Stimulated activated CD8-positive, alpha-beta memory T cell treated with anti-CD3 and anti-CD28 coated beads, Interleukin-15, amount 100 ng/mL, for 1 hour (primary cell): ENCODE measurements at regions not wholly inside any gene's neighbourhood (a gene's known extent, or its start where the extent isn't known, plus 50 kb on each side); places are given as distances from the start of the nearest gene placed in this dataset.

Source experiments
- DNase-seq: peaks from one replicate; pipeline ENCODE4 v3.0.0-alpha.2; 2020; ENCODE audit warnings: low read depth

DNA sequence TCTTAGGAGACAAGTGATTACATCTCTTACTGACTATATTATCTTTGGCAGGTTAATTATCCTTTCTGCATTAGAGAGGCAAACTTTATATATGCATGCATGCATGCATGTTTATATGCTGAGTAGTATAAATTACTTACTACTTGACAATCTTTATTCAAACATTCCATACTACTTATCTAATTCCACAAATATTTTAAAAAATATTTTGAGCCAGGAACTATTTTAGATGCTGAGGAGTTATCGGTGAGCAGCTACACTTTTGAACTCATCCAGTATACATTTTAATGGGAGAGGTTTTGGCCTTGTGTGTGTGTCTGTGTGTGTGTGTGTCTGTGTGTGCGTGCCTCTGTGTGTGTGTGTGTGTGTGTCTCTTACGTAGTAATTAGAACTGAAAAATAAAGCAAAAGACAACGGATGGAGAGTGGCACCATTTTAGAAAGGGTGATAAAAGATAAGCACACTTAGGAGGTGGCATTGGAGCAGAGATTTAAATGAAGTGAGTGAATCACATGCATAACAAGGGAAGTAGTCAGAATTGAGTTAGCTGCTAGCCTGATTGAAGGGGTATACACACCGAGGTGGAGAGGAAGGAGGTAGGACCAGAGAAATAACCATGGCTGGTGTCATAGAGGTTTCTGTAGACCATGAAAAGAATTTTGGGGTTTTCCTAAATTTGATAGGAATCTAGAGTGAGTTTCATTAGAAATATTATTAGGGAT, 1488.4 kb downstream of the MRPL39 start:
- no peak for DNase-seq

DNA sequence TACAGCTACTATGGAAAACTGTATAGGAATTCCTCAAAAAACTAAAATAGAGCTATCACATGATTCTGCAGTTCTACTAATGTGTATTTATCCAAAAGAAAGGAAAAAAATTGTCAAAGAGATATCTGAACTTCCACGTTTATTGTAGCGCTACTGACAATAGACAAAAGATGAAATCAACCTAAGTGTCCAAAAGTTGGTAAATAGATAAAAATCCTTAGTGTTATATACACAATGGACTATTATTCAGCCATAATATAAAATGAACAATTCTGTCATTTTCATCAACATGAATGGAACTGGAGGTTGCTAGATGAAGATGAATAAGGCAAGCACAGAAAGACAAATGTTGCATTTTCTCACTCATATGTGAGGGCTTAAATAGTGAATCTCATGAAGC, 1492.1 kb downstream of the MRPL39 start:
- no peak for DNase-seq

DNA sequence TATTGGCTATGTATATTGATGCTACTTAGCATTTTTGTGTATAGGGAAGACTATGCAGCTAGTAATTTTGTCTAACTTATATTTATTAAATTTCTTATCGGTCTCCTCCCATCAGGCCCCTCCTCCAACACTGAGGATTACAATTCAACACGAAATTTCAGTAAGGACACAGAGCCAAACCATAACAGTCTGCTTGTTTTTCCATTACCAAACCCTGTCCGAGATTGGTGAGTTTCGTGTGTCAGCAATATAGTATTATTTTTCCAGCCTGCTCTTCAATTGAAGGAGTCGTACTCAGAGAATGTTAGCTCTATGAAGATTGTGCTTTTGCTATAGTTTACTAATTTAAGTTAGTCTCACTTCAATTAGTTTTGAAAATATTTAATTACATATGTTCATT, 1495.3 kb downstream of the MRPL39 start:
- no peak for DNase-seq

DNA sequence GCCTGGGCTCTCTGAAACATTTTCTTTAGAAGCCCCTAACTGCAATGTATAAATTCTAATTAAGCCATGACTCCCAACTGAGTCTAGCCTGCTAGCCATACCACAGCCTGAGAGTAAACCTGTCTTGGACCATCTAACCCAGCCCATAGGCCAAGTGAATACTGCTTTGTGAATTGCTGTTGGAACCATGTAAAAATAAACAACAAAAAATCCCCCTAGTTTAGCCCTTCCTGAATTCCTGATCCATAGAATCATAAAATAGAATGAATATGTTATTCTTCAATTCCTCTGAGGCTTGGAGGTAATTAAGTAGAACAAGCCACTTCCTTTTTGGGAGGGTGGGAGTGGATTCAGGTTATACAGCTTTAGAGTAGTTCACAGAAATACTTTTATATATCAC, 1496.4 kb downstream of the MRPL39 start:
- no peak for DNase-seq

DNA sequence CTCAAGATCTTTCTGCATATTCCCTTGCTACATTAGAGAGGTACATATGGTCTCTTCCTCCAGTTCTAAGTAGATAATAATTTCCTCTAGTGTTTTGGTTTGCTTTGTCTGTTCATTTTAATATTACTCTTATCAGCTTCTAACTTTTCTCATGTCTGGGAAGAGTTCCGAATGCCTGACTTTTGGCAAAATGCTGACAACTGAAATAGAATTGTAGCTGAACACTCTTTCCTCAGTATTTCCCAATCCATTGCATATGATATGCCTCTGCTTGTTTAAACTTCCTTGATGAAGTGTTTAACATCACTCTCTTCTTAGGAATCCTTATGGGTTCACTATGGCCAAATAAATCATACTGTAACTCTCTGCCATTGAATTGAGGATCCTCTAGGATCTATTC, 1510.1 kb downstream of the MRPL39 start:
- no peak for DNase-seq

DNA sequence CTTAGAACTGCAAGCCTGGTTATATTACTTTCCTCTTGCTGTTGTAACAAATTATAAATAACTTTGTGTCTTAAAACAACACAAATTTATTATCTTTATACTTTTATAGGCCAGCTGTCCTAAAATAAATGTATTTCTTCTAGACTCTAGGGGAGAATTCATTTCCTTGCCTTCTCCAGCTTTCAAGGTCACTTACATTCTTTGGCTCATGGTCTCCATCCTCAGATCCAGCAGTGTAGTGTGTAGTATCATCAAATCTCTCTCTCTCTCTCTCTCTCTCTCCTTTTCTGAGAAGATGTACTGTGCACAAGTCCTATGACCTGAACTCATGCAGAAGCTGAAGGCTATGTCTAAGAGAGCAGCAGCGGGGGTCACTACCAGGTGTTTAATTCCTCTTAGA, 1510.6 kb downstream of the MRPL39 start:
- no peak for DNase-seq

DNA sequence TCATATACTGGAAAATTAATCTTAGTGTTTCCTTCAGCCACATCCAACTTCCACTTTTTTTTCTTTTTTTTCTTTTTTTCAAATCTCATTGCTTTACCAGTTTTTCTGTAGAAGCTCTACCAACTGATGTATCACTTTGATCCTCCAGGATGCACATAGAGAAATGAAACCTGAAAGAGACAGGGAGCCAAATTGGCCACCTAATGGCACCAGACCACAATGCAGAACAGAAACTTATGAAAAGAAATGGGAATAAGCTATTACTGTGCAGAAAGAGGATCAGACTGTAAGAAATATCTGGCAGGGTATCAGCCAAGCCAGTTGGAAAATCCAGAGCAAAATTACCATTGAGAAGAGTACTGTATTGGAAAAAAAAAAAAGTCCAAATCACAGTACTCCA, 1514.2 kb downstream of the MRPL39 start:
- DNase-seq: no peak

DNA sequence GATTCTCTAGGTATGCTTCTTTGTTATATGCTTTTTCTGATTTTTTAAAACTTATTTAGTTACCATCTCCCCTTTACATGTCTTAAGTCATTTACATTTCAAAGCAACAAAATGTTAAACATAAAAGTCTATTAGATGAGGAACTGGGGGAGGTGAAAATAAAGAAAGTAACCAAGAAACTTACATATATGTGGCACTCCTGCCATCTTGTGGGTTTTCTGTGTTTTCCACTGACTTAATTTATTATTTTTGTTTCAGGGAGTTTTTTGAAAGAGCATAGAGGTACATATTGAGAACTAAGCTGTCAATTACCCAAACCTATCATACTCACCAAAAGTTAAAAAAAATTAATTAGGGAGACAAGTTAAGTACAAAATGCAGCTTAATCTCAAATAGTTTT, 1531.1 kb downstream of the MRPL39 start:
- DNase-seq: no peak

DNA sequence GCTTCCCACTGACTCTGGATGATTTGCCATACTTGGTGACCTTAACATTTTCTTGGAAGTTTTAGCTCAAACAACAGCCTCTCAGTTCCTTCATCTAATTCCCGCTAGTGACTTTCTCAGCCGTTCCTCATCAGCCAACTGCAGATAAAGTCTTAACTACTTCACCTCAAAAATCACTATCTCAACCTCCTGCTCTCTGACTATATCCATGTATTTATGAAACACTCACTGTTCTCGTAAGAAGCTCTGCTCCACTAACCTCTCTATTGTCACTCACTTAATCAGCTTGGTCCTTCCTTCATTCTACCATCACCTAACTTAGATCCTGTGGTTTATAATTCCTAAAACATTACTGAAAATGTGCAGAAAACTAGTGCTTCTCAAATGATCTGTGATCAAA, 1551.6 kb downstream of the MRPL39 start:
- no peak for DNase-seq

DNA sequence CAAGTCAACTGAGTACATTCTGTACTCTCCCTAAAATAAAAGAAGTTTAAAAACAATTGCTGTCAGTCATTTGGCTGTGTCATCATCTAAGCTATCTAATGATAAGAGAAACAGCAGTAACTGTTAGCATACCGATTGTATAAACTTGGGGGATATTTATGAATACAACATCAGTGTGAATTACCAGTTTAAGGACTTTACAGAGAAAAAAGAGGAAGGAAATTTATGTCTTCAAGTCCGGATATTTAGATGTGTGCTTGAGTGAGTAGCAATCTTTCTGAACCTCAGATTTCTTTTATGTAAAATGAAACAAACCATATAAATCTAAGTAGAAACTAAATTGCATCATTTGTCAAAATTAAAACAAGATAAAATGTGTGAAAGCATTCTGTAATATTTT, 1557.0 kb downstream of the MRPL39 start:
- DNase-seq: no peak

DNA sequence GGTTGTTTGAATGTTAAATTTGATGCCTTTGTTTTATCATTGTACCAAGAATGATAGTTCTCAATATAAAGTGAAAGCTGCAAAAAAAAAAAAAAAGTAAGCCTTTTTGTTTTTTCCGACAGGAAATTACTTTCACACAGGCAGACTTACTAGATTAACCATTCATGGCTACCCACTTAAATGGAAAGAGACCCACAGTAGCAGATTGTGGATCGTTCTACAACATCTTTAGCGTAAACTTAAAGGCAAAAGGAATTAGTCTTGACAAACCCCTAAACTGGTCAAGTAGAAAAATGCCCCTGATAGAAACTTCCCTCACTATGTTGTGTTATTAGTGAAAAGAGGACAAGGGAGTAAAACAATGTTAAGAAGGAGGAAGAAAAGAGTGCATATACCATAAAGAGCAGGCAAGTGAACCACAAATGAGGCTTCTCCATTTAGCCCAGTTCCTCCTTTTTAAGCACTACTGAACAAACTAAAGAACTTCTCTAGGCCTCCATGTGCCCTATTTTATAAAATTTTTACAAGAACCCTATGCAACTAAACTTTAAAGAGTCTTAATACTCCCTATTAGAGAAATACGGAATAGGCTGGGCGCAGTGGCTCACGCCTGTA, 1560.3 kb downstream of the MRPL39 start:
- no peak for DNase-seq

DNA sequence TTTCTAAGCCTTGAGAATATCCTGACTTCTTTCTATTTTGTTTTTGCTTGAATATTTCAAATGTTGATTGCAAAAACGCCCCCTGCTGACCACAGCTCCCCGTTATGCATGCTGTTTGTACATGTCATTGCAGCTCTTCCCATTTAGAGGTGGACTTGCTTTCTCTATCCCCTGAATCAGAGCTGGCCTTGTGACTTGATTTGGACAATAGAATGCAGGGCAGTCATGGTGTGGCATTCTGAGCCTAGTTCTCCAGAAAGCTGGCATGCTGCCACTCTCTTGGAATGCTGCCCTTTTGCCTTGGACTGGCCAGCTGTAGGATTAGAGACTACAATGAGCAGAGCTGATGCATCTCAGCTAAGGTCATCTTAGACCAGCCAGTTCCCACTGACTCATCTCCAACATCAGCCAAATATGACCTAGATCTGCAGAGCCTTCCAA, 1561.5 kb downstream of the MRPL39 start:
- DNase-seq: no peak

DNA sequence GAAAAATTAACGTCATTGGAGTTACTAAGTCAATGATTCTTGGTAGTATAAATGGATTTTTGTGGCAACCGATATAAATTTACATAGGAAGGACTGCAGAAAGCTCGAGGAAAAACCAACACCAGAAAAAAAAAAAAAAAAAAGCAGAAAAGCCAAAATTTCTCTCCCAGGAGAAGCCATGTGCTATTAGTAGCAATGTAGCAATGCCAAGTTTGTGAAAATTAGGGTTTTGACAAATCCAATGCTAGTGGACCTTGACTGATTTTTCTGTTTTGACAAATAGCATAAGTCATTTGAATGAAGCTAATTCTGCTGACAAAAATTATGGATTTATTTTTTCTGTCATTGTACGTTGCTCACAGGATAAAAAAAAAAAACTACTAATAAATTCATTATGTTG, 1561.9 kb downstream of the MRPL39 start:
- no peak for DNase-seq

DNA sequence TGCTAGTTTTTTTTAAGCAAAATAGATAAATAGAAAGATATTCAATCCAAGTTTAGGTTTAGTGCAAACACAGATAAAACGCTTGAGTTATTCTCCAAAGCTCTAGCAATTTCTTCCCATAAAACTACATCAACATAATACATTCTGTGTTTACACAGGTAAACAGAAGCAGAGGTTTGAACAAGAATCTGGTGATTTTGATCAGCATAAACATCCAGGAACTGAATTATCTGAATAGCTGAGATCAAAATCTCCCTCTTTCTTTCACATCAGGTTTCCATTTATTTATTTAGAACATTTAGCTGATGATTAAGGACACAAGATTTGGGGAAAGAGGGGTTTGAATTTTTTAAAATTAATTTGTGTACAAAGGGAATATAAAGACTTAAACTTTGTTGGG, 1564.6 kb downstream of the MRPL39 start:
- no peak for DNase-seq

DNA sequence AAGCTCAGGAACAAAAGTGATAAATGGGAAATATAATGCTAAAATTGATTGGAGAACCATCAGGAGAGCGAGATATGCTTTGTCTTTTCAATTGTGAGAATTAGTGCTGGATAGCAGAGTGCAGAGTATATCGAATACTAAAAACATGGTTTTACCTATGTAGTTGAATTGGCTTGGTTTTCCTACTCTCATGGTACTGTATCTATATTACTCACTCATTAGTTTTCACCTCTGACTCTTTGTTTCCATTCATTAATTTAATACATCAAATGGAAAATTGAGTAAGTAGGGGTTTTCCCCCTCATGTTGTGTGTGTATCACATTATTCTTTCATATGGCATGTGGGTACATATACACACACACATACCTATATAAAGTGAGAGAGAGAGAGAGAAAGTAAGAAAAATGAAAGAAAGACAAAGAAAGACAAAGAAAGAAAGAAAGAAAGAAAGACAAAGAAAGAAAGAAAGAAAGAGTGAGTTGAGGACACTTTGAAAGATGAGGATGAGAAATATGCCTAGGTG, 1574.5 kb downstream of the MRPL39 start:
- DNase-seq: no peak

DNA sequence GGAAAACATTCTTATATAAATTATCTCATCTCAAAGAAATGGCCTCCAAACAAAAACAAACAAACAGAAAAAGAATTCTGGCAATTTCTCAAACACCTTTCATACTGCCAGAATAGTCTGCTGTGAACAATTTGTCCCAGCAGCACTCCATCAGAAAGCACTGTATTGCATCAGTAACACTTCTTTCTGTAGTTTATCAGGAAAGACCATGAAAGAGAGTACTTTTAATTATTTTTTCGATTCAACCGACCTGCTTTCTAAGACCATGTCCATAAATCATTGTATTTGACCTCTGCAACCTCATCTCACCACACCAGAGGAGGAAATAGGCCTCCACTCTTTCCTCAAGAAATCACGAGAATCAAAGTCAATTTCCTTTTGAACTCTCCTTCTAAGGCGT, 1579.9 kb downstream of the MRPL39 start:
- no peak for DNase-seq

DNA sequence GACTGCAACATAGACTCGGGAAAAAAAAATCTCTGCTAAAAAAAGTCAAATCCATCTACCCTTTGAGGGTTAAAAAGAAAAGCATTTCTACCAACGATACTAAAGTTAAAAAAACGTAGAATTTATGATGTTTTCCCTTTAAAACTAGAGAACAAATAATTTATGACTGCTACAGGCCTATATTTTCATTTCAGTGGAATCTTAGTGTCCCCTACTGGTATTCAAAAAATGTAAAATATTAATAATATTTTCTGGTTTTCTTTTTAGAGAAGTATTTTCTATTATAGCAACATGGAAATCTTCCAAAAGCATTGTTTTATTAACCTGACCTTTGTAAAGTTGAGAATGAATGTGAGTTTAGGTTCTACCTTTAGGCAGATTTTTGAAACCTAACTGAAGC, 1582.2 kb downstream of the MRPL39 start:
- no peak for DNase-seq

DNA sequence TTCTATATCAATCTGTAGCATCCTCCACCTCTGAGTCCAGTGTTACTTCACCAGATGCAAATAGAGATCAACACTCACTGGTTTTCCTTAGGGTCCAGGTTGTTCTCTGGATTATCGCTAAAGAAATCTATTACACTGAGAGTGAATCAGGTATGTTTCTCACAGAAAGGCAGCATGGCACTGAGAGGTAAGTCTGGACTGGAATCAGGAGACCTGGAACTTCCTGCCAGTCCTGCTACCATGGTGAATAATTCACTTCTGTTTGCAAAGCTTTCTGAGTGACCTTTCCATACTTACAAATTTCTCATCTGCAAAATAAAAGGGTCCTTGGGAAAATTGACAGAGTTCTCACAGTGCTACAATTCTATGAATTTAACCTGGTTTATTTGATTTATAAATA, 1583.3 kb downstream of the MRPL39 start:
- DNase-seq: no peak

DNA sequence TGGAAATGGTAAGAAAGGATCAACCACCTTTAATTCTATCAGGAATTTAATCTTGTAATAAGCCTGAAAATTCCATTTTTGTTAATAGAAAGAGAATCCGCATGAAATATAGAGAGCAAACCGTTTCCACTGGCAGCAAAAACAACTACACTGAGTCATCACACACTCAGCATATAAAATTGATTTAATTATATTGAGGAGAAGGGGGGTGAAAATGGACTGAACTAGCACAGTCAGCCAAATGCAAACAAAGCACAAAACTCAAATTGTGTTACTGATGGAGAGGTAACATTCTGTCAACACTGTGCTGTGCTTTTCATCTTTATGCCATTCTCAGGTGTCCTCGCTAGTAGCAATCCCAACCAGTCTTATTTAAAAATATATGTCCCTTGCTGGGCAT, 1583.9 kb downstream of the MRPL39 start:
- DNase-seq: no peak

DNA sequence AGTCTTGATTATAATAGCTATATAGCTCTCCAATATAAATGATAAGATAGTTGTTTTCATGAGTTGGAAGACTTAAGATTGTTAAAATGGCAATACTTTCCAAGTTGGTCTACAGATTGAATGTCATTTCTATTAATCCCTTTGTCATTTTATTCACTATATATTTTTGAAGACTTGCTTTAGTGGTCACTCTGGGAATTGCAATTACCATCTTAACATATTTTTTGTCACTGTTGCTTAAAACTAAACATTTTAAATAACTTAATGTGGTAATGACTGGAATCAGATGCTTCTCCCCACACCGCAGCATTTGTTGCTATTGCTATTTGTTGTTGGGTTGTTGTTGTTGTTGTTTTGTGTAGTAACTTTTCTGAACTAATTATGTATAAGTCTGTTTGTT, 1592.9 kb downstream of the MRPL39 start:
- DNase-seq: no peak

DNA sequence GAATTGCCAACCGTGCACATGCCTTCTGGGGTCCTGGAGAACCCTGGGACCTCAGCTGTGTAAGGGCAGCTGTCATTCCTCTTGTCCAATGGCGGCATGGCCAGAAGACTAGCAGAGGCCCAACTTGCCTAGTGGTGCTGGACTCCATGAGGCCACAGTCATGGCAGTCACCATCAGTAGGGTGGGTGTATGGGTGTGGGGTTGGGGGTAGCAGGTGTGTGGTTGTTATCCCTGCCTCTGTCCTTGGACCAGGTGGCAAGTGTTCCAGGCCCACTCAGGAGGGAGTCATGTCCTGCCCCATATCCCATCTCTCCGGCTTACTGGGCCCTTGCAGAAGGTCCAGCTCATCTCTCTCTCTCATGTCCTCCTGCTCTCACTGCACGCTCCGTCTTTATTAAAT, 1596.2 kb downstream of the MRPL39 start:
- DNase-seq: no peak

DNA sequence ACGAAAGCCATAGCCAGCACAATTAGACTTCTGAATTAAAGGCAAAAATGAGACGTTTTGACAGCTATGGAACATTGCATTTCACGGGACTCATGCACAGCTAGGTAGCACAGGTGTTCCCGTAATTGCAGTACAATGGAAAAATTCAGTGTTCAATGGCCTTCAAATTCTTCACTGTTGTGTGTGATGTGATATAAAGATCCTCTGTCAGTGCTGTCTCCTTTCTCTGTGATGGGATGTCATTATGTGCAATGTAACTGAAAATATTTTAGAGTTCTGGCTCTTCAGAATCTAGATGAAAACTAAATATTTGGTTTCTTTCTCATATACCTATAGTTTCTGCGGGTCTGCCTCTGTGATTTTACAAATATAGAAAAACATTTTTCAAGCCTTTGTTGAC, 1599.7 kb downstream of the MRPL39 start:
- no peak for DNase-seq

DNA sequence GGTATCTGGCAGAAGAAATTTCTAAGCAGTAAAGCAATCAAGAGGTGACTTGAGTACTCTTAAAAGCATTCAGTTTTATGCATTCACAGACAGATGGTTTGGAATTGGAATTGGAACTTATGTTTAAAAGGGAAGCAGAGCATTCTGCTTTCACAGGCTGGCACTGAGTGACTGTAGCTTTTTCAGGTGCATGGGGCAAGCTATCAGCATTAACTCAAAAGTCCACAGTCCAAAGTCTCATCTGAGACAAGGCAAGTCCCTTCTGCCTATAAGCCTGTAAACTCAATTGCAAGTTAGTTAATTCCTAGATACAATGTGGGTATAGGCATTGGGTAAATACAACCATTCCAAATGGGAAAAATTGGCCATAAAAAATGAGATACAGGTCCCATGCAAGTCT, 1620.3 kb downstream of the MRPL39 start:
- DNase-seq: no peak

DNA sequence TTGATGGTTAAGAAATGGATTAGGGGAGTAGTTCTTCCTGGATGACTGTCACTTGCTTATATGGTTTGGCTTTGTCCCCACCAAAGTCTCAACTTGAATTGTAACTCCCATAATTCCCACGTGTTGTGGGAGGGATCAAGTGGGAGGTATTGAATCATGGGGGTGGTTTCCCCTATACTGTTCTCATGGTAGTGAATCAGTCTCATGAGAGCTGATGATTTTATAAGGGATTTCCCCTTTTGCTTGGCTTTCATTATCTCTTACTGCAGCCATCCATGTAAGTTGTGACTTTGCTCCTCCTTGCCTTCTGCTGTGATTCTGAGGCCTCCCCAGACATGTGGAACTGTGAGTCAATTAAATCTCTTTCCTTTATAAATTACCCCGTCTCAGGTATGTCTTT, 1621.1 kb downstream of the MRPL39 start:
- DNase-seq: no peak
